T-helper 1 cell treated with Interleukin-12 subunit alpha and Interleukin-12 subunit beta and Interleukin-4 antibody, amounts not matched to agents 30 μg/mL and 1 μg/mL, for 36 hours (primary cell): ENCODE measurements at regions not wholly inside any gene's neighbourhood (a gene's known extent, or its start where the extent isn't known, plus 50 kb on each side); places are given as distances from the start of the nearest gene placed in this dataset.

Source experiments
- H3K27ac Mint-ChIP-seq: one replicate; pipeline ENCODE4 v1.8.0; 2021; ENCODE audit warnings: mild to moderate bottlenecking, mixed read lengths
- H3K27me3 Mint-ChIP-seq: one replicate; pipeline ENCODE4 v1.8.0; 2021; ENCODE audit warnings: low read depth, mixed read lengths
- H3K36me3 Mint-ChIP-seq: one replicate; pipeline ENCODE4 v1.8.0; 2021; ENCODE audit warnings: low read depth, mixed read lengths
- H3K4me1 Mint-ChIP-seq: one replicate; pipeline ENCODE4 v1.8.0; 2021; ENCODE audit warnings: low read depth, mixed read lengths
- H3K4me3 Mint-ChIP-seq: one replicate; pipeline ENCODE4 v1.8.0; 2021; ENCODE audit warnings: mild to moderate bottlenecking, moderate library complexity, mixed read lengths
- H3K9me3 Mint-ChIP-seq: one replicate; pipeline ENCODE4 v1.8.0; 2021; ENCODE audit warnings: mixed read lengths

DNA sequence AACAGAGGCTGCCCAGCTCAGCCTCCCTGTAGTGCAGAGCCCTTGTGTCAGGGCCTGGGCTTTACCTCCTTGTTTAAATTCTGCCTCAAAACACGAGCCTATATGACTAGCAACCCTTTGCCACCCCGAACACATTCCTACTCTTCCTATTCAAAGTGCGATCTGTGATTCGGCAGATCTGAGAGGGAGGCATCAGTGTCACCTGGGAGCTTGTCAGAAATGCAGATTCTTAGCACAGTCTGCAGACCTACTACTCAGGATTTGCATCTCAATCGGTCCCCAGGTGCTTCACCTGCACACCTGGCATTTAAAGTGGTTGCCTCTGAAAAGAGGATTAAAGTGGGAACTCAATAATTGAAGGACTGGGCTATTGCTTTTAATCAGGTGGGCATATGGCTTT is 273.2 kb upstream of the TOPAZ1 start:
- Mint-ChIP-seq H3K27me3 (peaks cover 12% of the 10 kb centered on the region), H3K4me1 (peaks cover 9% of the 10 kb centered on the region), H3K36me3 (no peaks in the 10 kb centered on the region), H3K4me3 (no peak overlapping the region), H3K27ac (no peak overlapping the region), H3K9me3 (no peaks in the 10 kb centered on the region)

DNA sequence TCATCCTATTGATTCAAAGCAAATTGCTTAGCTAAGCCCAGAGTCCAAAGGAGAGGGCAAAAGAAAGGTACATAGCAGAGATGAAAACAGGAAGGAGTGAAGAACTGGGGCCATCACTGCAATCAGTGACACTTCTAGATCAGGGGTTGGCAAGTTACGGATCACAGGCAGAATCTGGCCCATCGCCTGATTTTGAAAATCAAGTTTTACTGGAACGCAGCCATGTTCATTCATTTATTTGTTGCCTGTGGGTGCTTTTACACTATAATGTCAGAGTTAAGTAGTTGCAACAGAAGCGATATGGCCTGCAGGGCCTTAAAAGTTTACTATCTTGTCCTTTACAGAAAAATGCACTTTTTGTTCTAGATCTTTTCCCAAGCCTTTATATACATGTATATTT is 271.7 kb upstream of the TOPAZ1 start:
- H3K4me1 Mint-ChIP-seq, result peaks cover 4% of the 10 kb centered on the region
- H3K36me3 Mint-ChIP-seq, result no peaks in the 10 kb centered on the region
- no peaks in the 10 kb centered on the region for H3K9me3 Mint-ChIP-seq
- no peak overlapping the region for H3K4me3 Mint-ChIP-seq
- peaks cover 12% of the 10 kb centered on the region for H3K27me3 Mint-ChIP-seq
- no peak overlapping the region for H3K27ac Mint-ChIP-seq

DNA sequence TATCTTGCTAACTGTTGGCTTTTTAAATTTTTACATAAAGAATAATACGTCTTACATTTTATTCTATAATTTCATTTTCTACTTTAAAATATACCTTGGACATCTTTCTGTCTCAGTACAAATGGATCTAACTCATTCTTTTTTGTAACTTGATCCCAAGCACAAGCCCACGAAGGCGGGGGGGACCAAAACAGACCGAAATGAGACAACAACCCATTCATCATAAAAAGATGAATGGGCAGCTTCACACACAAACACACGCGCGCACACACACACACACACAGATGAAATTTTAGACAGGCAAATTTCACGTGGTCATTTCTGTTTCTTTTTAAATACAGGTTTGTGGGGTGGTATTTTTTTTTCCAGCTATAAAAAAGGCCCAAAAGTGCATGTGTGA is 271.3 kb upstream of the TOPAZ1 start:
- Mint-ChIP-seq H3K4me1 (peaks cover 4% of the 10 kb centered on the region), H3K36me3 (no peaks in the 10 kb centered on the region)

DNA sequence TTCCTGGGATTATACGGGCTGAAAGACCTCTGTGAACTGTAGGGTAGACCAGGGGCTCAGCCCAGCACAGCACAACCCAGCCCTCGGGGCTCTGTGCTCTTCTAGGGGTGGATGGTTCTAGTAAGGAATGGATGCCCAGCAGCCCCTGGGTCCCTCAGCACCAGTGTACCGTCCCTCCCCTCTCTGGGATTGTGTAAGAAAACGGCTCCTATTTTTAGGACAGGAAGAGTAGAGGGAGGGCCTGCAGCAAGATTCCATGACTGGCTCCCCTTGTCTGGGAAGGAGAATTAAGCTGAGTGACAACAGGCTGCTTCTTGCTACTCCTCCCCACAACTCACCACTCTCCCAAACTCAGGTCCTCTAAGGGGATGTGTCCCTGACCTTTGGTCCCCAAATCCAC is 270.8 kb upstream of the TOPAZ1 start:
- Mint-ChIP-seq H3K9me3 (no peaks in the 10 kb centered on the region), H3K36me3 (no peaks in the 10 kb centered on the region), H3K4me3 (no peak overlapping the region), H3K27ac (no peak overlapping the region), H3K27me3 (peaks cover 17% of the 10 kb centered on the region), H3K4me1 (peaks cover 3% of the 10 kb centered on the region)

More for the DNA sequence above, 271.3 kb upstream of the TOPAZ1 start:
- Mint-ChIP-seq H3K4me3 (no peak overlapping the region), H3K27me3 (peaks cover 12% of the 10 kb centered on the region), H3K27ac (no peak overlapping the region), H3K9me3 (no peaks in the 10 kb centered on the region)

DNA sequence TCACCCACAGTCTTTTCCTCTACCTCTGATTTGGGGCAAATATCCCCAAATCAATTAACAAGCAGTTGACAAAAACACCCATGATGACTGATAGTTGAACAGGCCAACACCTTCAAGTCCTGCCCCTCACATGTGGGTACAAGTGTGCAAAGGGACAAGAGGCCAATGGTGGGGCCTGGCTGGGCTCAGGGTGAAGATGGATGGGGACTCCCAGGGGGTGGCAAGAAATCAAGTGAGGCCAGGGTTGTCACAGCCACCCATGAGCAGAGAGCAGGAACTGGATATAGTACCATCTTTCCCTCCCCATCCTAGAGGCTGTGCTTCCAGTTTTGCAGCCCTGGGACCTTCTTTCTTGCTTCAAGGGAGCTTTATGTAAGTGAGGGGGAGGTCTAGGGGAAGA is 270.2 kb upstream of the TOPAZ1 start:
- Mint-ChIP-seq H3K4me1 (no peaks in the 10 kb centered on the region), H3K36me3 (no peaks in the 10 kb centered on the region), H3K9me3 (no peaks in the 10 kb centered on the region), H3K4me3 (no peak overlapping the region), H3K27ac (no peak overlapping the region), H3K27me3 (peaks cover 17% of the 10 kb centered on the region)

DNA sequence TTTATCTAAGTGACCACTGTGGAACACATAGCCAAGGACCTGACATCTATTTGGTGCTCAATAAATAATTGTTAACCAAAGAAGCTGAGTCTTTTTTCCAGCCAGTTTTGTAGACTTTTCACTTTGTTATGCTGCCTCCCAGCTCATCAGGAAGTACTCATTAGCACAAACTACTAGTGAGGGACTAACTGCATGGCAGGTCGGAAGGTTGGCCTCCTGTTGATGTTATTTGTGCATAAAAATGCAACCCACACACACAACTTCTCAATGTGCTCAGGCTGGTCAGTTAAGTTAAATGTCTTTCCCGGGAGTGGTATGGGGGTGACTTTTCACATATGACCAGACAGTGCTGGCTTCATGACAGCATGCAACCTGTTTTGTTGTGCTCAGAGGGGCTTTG is 263.0 kb upstream of the TOPAZ1 start:
- Mint-ChIP-seq H3K36me3 (no peaks in the 10 kb centered on the region), H3K4me3 (no peak overlapping the region), H3K27ac (no peak overlapping the region), H3K4me1 (no peaks in the 10 kb centered on the region), H3K9me3 (no peaks in the 10 kb centered on the region), H3K27me3 (peaks cover 37% of the 10 kb centered on the region)

DNA sequence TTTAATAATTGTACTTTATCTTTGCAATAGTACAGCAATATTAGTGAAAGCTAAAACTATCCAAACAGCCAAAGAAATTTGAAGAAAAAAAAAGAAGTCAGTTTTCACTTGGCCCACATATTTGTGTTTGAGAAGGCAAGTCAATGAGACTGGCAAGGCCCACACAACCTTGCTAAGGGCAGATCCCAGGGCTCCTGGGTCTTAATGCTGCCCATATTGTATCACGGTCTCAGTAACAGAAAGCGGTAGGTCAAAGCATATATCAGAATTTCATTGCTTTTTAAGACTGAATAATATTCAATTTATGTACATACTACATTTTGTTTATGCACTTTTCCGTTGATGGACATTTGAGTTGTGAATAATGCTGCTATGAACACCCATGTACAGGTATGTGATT is 262.0 kb upstream of the TOPAZ1 start:
- no peaks in the 10 kb centered on the region for H3K9me3 Mint-ChIP-seq
- peaks cover 42% of the 10 kb centered on the region for H3K27me3 Mint-ChIP-seq
- no peak overlapping the region for H3K27ac Mint-ChIP-seq
- H3K36me3 Mint-ChIP-seq, result no peaks in the 10 kb centered on the region
- H3K4me1 Mint-ChIP-seq, result no peaks in the 10 kb centered on the region
- H3K4me3 Mint-ChIP-seq, result no peak overlapping the region

DNA sequence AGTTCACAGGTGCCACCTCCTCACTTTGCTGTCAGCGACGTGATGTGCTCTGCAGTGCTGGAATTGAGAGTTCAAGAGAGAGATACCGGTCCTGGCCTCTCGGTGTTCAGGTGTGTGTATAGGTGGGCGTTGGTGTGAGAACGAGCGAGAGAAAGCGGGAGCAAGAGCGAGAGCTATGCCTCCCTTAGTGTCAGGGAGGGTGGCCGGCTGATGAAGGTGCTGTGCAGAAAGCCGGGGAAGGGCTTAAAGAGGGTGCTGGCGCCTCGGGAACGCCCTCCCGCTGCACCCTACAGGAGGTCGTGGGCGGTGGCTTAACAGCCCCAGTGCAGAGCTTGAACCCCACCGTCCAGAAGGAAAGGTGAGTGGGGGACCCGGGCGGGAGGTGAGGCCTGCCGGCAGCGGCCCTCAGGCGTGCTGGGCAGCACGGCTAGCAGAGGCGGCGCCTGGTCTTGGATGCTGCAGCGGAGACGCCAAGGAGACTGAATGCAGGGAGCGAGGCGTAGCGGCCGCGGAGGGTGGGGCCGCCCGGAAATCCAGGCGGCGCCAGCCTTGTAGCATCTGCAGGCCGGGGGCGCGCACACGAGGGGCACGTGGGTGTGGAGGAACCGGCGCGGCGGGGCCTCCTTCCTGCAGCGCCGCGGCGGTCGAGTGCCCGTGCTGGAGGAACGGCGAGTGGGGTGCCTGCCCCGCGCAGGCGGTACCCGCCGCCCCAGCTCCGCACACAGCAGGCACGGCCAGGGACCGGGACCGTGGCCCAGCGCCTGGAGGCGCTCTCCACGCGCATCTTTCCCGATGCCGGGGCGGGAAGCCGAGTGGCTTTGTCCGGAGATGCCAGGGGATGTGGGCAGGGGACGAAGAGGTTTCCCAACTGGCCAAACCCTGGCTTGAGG is 246.8 kb upstream of the TOPAZ1 start:
- peaks cover 1% of the 10 kb centered on the region for H3K36me3 Mint-ChIP-seq
- H3K4me3 Mint-ChIP-seq, result peak overlapping the region; percentile 75
- peaks cover 23% of the 10 kb centered on the region for H3K4me1 Mint-ChIP-seq
- H3K27me3 Mint-ChIP-seq, result peaks cover 81% of the 10 kb centered on the region
- peak overlapping the region; percentile 61 for H3K27ac Mint-ChIP-seq
- peaks cover 14% of the 10 kb centered on the region for H3K9me3 Mint-ChIP-seq

DNA sequence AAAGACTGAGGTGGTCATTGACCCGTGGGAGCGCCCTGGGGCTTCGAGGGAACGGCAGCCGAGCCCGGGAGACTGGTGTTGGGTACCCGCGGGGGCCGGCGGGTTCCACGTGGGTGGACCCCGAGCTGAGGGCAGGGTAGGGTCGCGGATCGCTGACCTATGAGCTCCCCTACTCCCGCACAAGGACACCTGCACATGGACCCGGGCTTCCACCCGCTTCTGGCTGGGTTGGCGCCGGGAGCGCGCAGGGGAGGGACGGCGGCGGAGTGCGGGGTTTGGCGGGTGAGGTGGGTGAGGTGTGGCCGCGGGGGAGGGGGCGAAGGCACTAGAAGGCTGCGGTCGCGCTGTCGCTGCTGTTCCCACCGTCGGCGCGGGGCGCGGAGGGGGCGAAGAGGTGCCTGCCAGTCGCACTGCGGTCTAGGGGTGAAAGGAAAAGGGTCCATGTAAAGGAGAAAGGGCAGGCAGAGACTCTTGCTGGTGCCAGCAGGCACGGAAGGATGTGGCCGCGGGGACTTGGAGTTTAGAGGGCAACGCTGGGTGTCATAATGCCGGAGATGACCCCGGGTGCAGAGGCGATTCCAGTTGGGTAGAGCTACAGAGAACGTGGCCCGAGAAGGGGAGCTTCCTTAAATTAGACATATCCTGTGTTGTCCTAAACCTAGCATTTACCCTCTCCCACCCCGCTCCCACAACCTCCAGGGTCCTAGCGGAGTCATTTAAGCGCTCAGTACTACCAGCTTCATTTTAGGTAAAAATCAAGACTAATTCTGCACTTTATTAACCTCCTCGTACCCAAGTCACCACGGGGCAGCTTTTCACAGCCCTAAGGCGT is 245.9 kb upstream of the TOPAZ1 start:
- Mint-ChIP-seq H3K27ac (peak overlapping the region; percentile 45), H3K27me3 (peaks cover 86% of the 10 kb centered on the region), H3K9me3 (peaks cover 11% of the 10 kb centered on the region), H3K4me1 (peaks cover 23% of the 10 kb centered on the region), H3K4me3 (peak overlapping the region; percentile 51), H3K36me3 (peaks cover 1% of the 10 kb centered on the region)

DNA sequence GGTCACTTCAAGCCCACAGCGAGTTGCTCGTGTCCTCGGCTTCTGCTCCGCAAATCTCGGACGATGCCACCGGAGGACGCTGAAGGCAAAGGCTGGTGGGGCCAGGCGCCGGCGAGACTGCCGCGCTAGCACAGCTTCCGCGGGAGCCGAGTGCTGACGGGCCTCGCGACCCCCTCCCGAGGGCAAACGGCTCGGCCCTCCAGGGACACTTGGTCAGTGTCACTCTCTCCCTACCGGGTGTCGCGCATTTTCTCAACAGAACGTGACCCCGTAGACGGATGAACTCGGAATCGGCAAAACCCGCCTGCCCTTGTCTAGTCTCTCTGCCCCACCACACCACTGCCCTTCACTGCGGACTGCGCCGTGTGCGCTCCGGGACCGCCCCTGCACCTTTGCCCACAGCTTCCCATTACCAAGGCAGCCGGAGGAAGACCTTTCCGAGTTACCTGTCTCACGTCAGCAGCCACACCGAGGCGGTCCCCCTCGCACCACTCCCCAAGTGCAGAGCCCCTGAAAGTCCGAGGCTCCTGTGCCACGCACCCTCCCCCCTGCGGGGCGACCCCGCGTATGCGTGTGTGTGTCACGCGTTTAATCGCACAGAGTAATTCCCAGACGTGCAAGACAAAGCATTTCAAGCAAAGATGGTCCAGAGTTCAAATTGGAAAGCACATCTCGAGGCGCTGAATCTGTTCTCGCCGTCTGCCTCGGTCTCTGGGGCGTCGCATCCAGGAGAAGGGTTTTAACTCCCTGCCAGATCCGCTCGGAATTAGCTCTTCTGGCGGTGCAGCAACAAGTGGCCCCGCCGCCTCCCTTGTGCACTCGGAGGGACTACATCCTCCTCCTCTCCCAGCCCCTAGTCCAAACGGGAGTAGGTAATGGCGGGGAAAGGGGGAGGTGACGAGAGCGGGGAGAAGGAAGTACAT is 245.0 kb upstream of the TOPAZ1 start:
- peak overlapping the region; percentile 51 for H3K4me3 Mint-ChIP-seq
- peaks cover 23% of the 10 kb centered on the region for H3K4me1 Mint-ChIP-seq
- peak overlapping the region; percentile 46 for H3K27ac Mint-ChIP-seq
- peaks cover 1% of the 10 kb centered on the region for H3K36me3 Mint-ChIP-seq
- H3K9me3 Mint-ChIP-seq, result peaks cover 4% of the 10 kb centered on the region
- peaks cover 86% of the 10 kb centered on the region for H3K27me3 Mint-ChIP-seq

DNA sequence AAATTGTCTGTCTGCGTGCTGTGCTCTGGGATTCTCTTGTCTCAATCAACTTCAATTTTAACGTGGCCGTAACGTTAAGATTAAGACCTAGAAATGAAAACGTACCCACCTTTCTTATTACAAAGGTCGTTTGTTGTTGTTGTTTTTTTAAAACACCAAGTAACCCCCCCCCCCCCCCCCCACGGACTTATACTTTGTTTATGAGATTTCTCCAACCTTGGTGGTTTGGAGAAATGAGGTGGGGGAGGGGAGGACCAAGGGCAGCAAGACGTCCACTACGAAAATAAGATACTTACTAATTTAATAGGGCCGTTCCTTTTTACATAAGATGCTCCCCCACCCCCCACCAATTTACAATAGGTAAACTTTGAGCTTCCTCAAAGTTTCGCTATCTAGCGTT is 244.4 kb upstream of the TOPAZ1 start:
- Mint-ChIP-seq H3K4me3 (peak overlapping the region; percentile 42), H3K4me1 (peaks cover 23% of the 10 kb centered on the region), H3K27ac (peak overlapping the region; percentile 67), H3K27me3 (peaks cover 87% of the 10 kb centered on the region), H3K36me3 (peaks cover 1% of the 10 kb centered on the region), H3K9me3 (peaks cover 4% of the 10 kb centered on the region)

DNA sequence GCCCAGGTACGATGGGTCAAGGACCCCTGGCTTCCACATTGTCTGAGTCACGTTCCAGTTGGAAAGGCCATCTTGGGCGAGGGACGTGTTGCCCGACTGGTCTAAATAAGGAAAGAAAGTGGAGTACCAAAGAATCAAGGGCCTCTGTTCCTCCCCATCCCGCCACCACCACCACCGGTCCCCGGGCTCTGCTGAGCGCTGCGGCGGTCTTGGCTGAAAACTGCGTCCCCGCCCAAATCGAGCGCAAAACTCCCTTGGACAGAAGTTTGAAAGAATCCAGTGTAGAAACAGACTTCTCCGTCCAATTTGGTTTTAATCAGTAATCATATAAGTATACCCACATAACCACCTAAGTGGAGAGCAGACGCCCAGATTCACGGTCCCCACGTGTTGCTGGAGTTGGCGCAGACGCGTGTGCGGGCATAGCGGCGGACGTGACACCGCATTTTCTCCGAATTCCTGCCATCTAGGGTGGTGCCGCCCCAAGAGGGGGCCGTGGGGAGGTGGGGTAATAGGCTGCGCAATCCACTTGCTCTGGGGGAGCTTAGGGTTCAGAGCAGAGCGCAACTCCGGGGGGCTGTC is 243.8 kb upstream of the TOPAZ1 start:
- Mint-ChIP-seq H3K27ac (peak overlapping the region; percentile 67), H3K27me3 (peaks cover 90% of the 10 kb centered on the region), H3K4me3 (peak overlapping the region; percentile 40), H3K9me3 (peaks cover 4% of the 10 kb centered on the region), H3K4me1 (peaks cover 23% of the 10 kb centered on the region), H3K36me3 (peaks cover 1% of the 10 kb centered on the region)

DNA sequence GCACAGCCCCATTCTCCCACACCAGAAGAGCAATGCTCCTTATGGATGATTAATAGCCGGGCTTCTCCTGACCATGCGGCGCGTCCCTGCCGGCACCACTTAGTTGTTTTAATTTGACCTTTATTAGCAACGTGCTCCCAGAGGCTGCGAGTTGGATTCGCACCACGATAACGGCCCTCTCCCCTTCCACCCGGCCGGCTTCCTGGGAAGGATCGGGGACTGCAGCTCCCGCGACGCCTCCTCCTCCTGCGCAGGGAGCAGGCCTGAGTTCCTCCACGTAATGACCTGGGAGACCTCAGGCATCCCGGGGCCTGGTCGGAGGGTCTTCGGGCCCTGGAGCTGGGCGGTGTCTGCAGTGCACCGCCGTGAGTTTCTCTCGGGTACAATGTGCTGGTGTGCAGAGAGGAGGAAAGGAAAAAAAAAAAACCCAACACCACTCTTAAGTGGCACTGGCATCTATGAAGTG is 243.3 kb upstream of the TOPAZ1 start:
- peaks cover 23% of the 10 kb centered on the region for H3K4me1 Mint-ChIP-seq
- H3K4me3 Mint-ChIP-seq, result no peak overlapping the region
- peaks cover 1% of the 10 kb centered on the region for H3K36me3 Mint-ChIP-seq
- H3K9me3 Mint-ChIP-seq, result no peaks in the 10 kb centered on the region
- peaks cover 90% of the 10 kb centered on the region for H3K27me3 Mint-ChIP-seq
- H3K27ac Mint-ChIP-seq, result no peak overlapping the region
